Sigmoid colon (tissue), 6 donors: ENCODE measurements at regions not wholly inside any gene's neighbourhood (a gene's known extent, or its start where the extent isn't known, plus 50 kb on each side); places are given as distances from the start of the nearest gene placed in this dataset.

Experiments used
- DNase-seq: peaks from one replicate; pipeline ENCODE4 v3.0.0-alpha.2; 2019
- H3K27ac ChIP-seq, 4 donors: fragments of 200-600 bp; sonication (generic); one replicate each; pipeline ENCODE4 v1.5.1; 2016 to 2019; ENCODE audit warnings: mild to moderate bottlenecking in 1 of 4
- H3K27me3 ChIP-seq, 3 donors: fragments of 200-600 bp; sonication (generic); one replicate each; pipeline ENCODE4 v1.5.1; 2019; ENCODE audit warnings: mild to moderate bottlenecking in 1 of 3
- H3K36me3 ChIP-seq, 4 donors: fragments of 200-600 bp; sonication (generic); one replicate each; pipeline ENCODE4 v1.5.1; 2016 to 2019
- H3K4me1 ChIP-seq, 4 donors: fragments of 200-600 bp; sonication (generic); one replicate each; pipeline ENCODE4 v1.5.1; 2017 to 2019
- H3K4me3 ChIP-seq, 4 donors: fragments of 200-600 bp; sonication (generic); one replicate each; pipeline ENCODE4 v1.5.1; 2017 to 2019; ENCODE audit warnings: mild to moderate bottlenecking in 2 of 4, moderate library complexity in 1 of 4
- H3K9me3 ChIP-seq, 4 donors: fragments of 200-600 bp in 3 of 4; sonication (generic) in 3 of 4; one replicate each; pipeline versions ENCODE4 v1.5.1 to v1.6.1; 2013 to 2019
- CTCF ChIP-seq, 4 experiments: fragments of 450-650 bp in 3 of 4; fragments of 200-600 bp in 1 of 4; IDR thresholded peaks; one replicate each; pipeline ENCODE4 v1.5.1; 2016 to 2019; ENCODE audit warnings: antibody characterized with exemption in 4 of 4, mild to moderate bottlenecking in 3 of 4, moderate library complexity in 2 of 4
- EP300 ChIP-seq, 4 donors: sonication (generic); formaldehyde crosslinking; IDR thresholded peaks; one replicate each; pipeline ENCODE4 v1.6.1; 2017; ENCODE audit warnings: antibody characterized with exemption in 4 of 4
- POLR2A ChIP-seq, 2 donors: fragments of 450-650 bp; IDR thresholded peaks; one replicate each; pipeline ENCODE4 v1.6.1; 2016; ENCODE audit warnings: antibody characterized with exemption in 2 of 2, mild to moderate bottlenecking in 2 of 2, moderate library complexity in 2 of 2
- POLR2AphosphoS5 ChIP-seq, 4 donors: sonication (generic); formaldehyde crosslinking; IDR thresholded peaks; one replicate each; pipeline ENCODE4 v1.6.1; 2017; ENCODE audit warnings: antibody characterized with exemption in 4 of 4
- WGBS, 2 donors: extraction: QIAGEN DNeasy Blood & Tissue Kit; methylation state at CpG; one replicate each; pipeline ENCODE4 v1.1.7; 2013; 5-methylcytosine and 5-hydroxymethylcytosine counted together
- intact Hi-C: fragments of 100-400 bp; cut with DNase I; formaldehyde crosslinking; loops from one replicate; pipeline ENCODE4 v1.15.1; 2023
- donor health status: healthy with polysubstance abuse.
- donor health status: healthy.

- Histone ChIP-seq H3K9me3 (no peaks in the 10 kb centered on the region), H3K4me1 (peaks cover 0 to 9% (median 0%) of the 10 kb centered on the region in 4 donors), H3K27me3 (no peaks in the 10 kb centered on the region), H3K27ac (no peak overlapping the region), H3K4me3 (no peak overlapping the region), H3K36me3 (no peaks in the 10 kb centered on the region)
- DNase-seq = no peak
- WGBS, 2 donors = 76 to 88% methylated on average over 3 of the region's 3 CpGs
- intact Hi-C loops = no loop called here
- TF ChIP-seq EP300 (IDR thresholded peaks at IDR 0.05) = no peak
- TF ChIP-seq CTCF (IDR thresholded peaks at IDR 0.05) = no peak
- no peak for TF ChIP-seq POLR2AphosphoS5 (IDR thresholded peaks at IDR 0.05)
- no peak for TF ChIP-seq POLR2A (IDR thresholded peaks at IDR 0.05)
These were observed 66.4 kb upstream of the SEC61G start for GRCh38 chr7:54825368-54825767.

GRCh38 chr7:54827734-54828133 is 68.7 kb upstream of the SEC61G start:
- Histone ChIP-seq H3K27me3 (no peaks in the 10 kb centered on the region), H3K9me3 (no peaks in the 10 kb centered on the region), H3K4me1 (peaks cover 0 to 9% (median 0%) of the 10 kb centered on the region in 4 donors), H3K36me3 (no peaks in the 10 kb centered on the region), H3K4me3 (no peak overlapping the region), H3K27ac (no peak overlapping the region)
- intact Hi-C loops = no loop called here
- DNase-seq = no peak
- WGBS, 2 donors = 73 to 88% methylated on average over 4 of the region's 4 CpGs
- no peak for TF ChIP-seq POLR2AphosphoS5 (IDR thresholded peaks at IDR 0.05)
- TF ChIP-seq POLR2A (IDR thresholded peaks at IDR 0.05) = no peak
- TF ChIP-seq EP300 (IDR thresholded peaks at IDR 0.05) = no peak
- TF ChIP-seq CTCF (IDR thresholded peaks at IDR 0.05) = no peak

GRCh38 chr7:54831046-54831643 is 72.1 kb upstream of the SEC61G start:
- 61 to 79% methylated on average over 4 of the region's 4 CpGs for WGBS, 2 donors
- no peaks in the 10 kb centered on the region for H3K4me1 ChIP-seq
- H3K4me3 ChIP-seq = no peak overlapping the region
- no peaks in the 10 kb centered on the region for H3K9me3 ChIP-seq
- H3K27ac ChIP-seq = no peak overlapping the region
- intact Hi-C loops = no loop called here
- TF ChIP-seq POLR2A (IDR thresholded peaks at IDR 0.05) (no peak), EP300 (IDR thresholded peaks at IDR 0.05) (no peak), POLR2AphosphoS5 (IDR thresholded peaks at IDR 0.05) (no peak), CTCF (IDR thresholded peaks at IDR 0.05) (no peak)
- H3K27me3 ChIP-seq = peaks cover 0 to 5% (median 0%) of the 10 kb centered on the region in 3 donors
- no peaks in the 10 kb centered on the region for H3K36me3 ChIP-seq
- no peak for DNase-seq

GRCh38 chr7:54831644-54832095 is 72.7 kb upstream of the SEC61G start:
- TF ChIP-seq POLR2AphosphoS5 (IDR thresholded peaks at IDR 0.05) (no peak), EP300 (IDR thresholded peaks at IDR 0.05) (no peak), CTCF (IDR thresholded peaks at IDR 0.05) (no peak), POLR2A (IDR thresholded peaks at IDR 0.05) (no peak)
- no peaks in the 10 kb centered on the region for H3K4me1 ChIP-seq
- H3K4me3 ChIP-seq = no peak overlapping the region
- H3K27ac ChIP-seq = no peak overlapping the region
- intact Hi-C loops = no loop called here
- 62 to 79% methylated on average over 7 of the region's 7 CpGs for WGBS, 2 donors
- no peaks in the 10 kb centered on the region for H3K36me3 ChIP-seq
- peaks cover 0 to 5% (median 0%) of the 10 kb centered on the region in 3 donors for H3K27me3 ChIP-seq
- DNase-seq = no peak
- no peaks in the 10 kb centered on the region for H3K9me3 ChIP-seq

GRCh38 chr7:54833001-54833467 is 74.0 kb upstream of the SEC61G start:
- whole genome bisulfite sequencing, 2 donors = 93% methylated on average over 39 of the region's 39 CpGs
- no peak for TF ChIP-seq CTCF (IDR thresholded peaks at IDR 0.05)
- no peak for TF ChIP-seq POLR2AphosphoS5 (IDR thresholded peaks at IDR 0.05)
- TF ChIP-seq EP300 (IDR thresholded peaks at IDR 0.05) = no peak
- TF ChIP-seq POLR2A (IDR thresholded peaks at IDR 0.05) = no peak
- H3K27ac ChIP-seq = no peak overlapping the region
- H3K4me1 ChIP-seq = no peaks in the 10 kb centered on the region
- intact Hi-C loops = no loop called here
- peaks cover 0 to 5% (median 0%) of the 10 kb centered on the region in 3 donors for H3K27me3 ChIP-seq
- H3K9me3 ChIP-seq = no peaks in the 10 kb centered on the region
- H3K36me3 ChIP-seq = no peaks in the 10 kb centered on the region
- no peak for DNase-seq
- no peak overlapping the region for H3K4me3 ChIP-seq
